Hepatic stellate cell (primary cell): ENCODE measurements at regions not wholly inside any gene's neighbourhood (a gene's known extent, or its start where the extent isn't known, plus 50 kb on each side); places are given as distances from the start of the nearest gene placed in this dataset.

Experiments used
- DNase-seq: peaks from one replicate; pipeline ENCODE4 v3.0.0; 2011; ENCODE audit warnings: low spot score

DNA sequence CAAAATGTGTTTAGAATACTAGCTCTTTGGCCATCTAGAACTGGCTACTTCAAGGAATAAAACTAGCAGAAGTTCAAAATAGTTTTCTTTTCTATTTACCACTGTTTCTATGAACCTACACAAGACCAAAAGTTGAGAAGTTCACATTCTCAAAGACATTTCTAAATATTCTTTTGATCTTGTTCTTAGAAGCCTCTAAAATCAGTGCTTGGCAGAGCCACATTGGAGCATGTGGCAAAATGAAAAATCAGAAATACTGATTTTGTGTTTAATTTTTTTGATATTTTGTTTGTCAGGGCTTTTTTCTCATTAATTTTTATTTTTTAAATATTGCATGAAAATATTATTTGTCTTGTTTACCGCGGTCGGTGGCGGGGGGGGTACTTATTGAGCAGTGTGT is 853.8 kb upstream of the INTU start:
- no peak for DNase-seq

DNA sequence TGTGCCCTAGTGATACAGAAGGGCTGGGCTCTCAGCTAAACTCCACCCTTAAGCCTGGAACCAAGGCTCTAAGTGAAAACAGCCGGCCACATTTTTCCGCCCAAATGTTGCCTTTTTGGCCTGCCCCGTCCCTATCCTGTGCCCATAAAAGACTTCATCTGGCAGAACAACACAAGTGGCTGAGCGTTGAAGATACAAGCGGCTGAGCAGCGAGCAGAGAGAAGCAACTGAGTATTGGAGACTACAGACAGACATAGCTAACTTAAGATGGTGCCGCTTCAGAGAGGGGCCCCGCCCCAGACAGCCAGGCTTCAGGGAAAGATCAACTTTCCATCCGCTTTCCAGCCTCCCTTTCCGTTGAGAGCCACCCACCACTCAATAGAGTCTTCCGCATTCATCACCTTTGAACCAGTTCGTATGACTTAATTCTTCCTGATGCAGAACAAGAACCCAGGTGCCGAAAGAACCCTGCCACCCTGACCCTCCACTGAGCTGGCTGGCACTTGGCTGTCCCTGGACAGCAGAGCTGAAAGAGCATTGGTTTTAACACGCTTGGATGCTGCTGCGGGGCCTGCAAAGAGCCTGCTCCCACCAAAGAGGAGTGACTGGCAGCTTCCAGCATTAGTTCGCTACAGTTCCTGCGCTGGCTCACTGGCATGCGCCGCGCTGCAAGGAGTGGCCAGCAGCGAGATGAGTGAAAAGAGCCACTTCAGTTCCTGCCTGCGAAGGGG is 853.2 kb upstream of the INTU start:
- no peak for DNase-seq

DNA sequence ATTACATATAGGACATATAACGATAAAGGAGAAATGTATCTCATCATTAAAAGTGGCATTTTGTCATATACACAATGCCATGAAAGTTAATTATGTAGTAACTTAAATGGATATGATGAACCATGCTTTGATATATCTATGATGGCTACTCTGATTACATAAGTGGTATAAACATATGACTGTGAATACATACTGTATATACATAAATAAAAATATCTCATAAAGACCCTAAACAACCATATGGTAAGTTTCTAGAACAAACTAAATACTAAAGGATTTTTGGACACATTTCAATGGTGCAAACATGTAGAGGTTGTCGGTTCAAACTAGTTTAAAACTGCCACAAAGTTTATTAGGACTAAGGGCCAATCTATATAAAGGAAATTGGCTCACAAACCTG is 849.6 kb upstream of the INTU start:
- no peak for DNase-seq

DNA sequence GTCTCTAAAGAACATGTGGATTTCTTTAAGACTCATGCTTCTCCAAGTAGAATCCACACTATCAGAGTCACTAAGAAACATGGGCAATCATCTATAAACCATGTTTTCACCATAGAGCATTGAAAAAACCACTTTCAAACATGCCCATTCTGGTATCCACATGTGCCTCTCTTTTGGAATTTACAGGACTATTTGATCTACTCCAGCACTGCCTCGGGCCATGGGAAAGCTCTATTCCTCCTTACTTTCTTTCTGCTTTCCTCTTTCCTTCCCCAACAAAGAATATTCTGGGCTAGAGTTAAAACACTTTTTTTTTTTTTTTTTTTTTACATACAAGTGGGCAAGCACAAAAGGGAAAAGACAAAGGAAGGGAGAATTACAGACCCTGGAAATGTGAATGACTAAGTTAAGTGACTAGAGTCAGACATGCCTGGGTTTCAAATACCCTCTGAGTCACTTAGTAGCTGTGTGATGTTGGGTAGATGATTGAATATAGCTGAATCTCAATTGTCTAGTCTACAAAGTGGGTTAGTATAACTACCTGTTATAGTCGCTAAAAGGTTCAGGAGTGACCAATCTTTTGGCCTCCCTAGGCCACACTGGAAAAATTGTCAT is 847.7 kb upstream of the INTU start:
- no peak for DNase-seq

DNA sequence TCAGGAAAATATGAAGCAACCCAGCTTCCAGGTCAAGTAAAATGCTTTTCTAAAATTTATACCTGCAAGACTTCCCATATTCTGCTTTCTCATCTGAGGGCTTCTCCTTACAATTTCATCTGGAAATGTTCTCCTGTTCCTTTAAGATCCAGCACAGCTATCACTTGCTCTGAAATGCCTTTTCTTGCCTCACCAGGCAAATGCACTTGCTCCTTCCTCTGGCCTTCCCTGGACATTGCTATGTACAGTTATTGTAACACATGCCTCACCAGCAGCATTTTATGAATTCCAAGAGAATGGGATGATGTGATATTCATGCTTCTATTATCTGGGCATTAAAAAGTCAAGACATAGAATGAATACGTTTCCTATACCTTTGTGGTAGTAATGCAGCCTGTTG is 842.1 kb upstream of the INTU start:
- DNase-seq = no peak

DNA sequence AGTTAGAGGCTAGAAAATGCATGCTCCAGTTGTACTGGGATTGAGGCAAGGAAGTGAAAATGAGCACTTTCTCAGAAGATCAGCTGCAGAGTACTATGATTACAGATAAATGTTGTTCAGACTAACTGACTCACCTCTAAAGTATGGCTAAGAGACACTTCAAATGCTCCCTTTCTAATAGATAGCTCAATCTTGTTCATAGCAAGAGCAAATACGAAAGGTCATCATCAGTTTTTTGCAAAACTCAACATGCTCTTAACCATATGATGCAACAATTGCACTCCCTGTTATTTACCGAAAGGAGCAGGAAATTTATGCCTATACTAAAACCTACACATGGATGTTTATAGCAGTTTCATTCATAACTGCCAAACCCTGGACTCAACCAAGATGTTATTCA is 838.4 kb upstream of the INTU start:
- no peak for DNase-seq

DNA sequence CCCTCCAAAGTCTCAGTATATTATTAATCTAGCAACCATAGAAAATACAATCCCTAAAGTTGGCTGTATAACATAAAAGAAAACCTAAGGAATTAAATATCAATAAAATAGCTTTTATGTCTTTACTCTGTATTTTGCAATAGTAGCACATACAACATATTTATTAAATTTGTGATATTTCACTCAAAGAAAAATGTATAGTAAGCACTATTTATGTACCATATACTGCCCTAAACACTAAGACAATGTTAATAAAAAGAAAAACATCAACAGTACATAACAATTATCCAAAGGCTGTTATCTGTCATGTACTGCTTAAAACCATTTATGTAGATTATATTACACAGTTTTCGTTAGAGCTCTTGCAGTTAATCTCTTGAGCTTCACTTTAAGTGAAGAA is 834.5 kb upstream of the INTU start:
- DNase-seq = no peak

DNA sequence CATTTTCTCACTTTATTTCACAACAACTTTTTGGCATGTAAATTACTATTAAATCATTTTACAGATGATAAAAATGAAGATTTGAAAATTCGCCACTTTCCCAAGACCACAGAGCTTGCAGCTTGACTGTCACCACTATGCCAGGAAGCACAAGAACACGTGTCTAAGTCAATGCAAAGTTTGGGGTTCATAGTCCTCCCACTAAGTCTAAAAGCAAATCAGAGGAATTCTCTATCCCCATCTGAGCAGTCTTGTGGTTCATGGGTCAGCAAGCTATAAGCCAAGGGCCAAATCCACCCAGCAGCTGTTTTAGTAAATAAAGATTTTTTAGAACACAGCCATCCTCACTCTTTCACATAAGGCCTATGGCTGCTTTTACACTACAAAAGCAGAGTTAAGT is 833.3 kb upstream of the INTU start:
- DNase-seq = no peak

DNA sequence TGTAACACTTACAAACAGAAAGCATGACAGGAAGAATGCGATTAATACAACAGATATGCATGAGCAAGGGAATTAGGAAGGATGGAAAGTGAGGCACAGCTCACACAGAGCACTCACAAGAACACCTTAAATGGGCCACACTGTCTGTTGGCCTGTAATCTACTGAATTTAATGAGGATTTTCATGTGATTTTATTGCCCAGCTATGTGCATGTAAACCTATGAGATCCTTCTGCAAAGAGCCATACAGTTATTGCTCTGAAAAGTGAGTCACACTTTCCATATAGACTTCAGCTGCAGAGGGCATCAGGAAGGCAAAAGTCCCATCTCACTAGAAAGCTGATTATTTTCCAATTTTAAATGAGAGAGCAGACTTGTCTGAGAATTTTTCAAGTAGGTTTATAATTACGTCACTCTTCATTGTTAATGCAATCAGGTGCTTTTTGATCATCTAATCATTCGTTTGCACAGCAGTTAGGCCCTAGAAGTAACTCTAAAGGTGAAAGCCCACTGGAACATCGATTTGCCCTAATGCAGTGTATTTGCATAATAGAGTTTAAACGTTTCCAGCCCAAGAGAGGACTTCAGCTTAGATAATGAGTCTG is 832.7 kb upstream of the INTU start:
- no peak for DNase-seq

DNA sequence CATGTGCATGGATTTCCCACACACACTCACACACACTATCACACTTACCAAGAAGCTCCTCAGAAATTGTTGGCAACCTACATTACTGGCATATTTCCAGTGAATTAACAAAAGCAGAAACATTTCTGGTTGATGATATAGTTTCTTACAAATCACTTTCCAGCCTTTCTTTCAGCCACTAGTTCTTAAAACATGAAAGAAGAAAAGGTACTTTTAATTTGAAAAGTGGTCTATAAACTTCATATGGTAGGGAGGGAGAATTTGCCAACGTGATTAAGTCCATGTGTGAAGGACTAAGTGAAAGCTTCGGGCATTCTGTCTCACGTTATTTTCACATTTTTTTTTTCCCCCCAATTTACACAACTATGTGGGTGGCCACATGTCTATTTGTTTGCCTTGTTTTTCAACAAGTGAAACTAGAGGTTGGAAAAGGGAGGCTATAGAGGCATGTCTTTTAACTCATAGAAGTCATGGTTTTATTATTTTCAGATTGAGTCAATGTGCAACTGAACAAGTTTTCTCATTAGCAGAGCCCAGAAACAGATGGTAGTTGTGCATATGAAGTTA is 832.1 kb upstream of the INTU start:
- no peak for DNase-seq

DNA sequence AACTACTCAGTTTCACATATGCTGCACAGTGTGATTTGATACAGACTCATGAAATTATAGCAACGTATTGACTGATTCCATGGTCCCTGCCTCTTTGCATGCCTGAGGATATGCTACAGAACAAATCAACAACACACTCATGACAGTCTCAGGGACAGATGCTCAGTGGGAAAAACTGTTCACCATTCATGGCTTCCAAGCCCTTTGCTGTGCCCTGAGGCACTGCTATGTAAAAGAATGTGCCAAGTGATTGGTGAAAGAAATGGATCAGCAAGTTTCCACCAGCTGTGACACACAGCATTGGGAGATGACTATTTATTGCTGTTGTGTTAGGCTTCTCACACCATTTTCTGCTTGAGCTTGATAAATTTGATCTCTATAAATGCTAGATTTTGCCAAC is 825.6 kb upstream of the INTU start:
- DNase-seq = no peak

DNA sequence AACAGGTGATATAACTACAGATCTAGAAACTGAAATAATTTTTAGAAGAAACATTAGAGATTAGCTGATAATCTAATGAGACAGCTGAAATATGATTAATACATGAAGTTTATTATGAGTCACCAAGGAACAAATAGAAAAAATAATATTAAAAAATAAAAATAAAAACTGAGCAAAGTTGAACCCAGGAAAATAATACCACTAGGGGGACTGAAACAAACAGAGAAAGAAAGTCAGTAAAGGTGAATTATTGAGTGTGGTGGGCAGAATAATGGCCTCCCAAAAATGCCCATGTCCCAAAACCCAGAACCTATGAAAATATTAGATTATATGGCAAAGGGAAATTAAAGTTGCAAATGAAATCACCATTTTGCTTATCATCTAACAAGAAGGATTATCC is 820.7 kb upstream of the INTU start:
- no peak for DNase-seq

DNA sequence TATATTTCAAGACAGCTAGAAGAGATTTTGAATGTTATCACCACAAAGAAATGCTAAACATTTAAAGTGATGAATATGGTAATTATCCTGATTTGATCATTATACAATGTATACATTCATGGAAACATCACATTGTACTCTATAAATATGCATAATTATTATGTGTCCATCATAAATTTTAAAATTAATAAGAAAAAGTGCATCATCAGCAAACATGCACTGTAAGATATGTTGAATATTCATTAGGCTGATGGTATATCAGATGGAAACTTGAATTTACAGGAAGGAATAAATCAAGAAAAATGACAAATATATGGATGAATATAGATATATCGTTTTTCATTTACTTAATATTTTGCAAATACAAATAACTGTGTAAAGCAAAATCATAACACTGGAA is 812.1 kb upstream of the INTU start:
- DNase-seq = no peak

DNA sequence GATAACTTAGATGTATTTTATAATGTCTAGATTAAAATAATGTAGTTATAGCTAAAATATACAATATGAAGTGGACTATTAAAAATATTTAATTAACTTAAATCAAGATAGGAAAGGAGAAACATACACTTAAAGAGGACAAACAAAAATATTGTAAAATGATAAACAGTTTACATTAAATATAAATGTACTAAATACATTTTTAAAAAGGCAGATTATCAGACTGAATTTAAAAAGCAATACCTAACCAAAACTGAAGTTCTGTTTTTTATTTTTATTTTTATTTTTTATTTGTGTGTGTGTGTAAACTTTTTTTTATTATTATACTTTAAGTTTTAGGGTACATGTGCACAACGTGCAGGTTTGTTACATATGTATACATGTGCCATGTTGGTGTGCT is 811.6 kb upstream of the INTU start:
- no peak for DNase-seq

DNA sequence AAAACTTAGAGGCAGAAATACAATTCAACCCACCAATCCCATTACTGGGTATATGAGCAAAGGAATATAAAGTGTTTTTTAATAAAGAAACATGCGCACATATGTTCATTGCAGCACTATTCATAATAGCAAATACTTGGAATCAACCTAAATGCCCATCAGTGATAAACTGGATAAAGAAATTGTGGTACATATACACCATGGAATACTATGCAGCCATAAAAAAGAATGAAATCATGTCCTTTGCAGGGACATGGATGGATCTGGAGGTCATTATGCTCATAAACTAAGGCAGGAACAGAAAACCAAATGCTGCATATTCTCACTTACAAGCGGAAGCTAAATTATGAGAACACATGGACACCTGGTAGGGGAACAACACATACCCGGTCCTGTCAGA is 807.7 kb upstream of the INTU start:
- DNase-seq = no peak

DNA sequence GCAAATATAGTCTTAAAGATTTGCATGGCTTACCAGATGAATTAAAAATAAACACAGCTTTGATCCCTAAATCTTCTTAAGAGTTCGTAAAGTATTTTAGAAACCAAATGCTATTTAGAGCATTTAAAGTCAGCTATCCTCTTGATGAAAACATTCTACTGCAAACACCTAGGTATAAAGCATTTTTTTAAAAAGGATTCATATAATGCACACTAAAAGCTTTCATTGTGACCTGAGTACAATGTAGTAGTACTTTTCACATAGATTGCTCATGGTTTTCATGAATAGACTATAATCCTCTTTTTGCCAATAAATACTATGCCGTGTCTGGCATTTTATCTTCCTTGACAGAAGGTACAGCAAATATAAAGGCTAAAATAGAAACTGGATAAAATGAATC is 805.1 kb upstream of the INTU start:
- DNase-seq = no peak

DNA sequence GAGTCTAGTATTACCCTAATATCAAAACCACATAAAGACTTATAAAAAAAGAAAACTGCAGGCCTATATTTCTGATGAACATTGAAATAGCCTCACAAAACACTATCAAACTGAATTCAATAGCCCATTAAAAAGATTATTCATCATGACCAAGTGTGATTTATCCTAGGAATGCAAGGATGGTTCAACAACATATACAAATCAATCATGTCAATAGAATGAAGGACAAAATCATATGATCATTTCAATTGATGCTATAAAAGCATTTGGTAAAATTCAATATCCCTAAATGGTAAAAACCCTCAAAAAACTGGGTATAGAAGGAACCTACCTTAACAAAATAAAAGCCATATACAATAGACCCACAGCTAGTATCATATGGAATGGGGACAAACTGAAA is 797.9 kb upstream of the INTU start:
- no peak for DNase-seq

DNA sequence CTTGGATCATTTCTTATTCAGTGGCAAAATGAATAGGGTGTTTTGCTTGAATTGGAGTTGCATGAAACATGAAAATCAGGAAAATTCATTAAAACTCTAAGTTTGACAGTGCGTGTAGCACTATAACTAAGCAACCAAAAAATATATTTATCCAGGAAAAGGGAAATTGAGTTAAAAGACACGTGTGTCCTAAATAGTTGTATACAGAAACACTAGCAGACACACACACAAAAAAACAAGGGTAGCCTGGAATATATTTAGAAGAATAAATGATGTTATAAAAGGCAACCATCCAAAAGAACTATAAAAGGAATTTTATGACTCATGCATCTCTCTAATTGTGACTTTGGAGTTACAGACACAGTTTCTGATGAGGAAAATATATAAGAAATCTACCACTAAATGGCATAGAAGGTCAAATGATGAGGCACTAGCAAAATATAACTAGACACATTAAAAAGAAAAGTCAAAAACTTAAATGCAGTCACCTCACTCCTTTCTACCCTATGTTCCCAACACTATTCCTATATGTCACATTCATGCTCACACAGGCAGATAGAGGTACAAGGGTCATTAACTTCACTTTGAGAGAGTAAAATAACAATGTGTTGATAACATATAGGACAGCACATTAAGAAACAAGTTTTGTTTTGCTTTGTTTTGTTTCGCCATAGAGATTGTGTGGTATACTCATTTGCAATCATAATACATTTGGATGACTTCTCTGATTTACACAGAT is 793.6 kb upstream of the INTU start:
- peak; percentile 2 for DNase-seq

DNA sequence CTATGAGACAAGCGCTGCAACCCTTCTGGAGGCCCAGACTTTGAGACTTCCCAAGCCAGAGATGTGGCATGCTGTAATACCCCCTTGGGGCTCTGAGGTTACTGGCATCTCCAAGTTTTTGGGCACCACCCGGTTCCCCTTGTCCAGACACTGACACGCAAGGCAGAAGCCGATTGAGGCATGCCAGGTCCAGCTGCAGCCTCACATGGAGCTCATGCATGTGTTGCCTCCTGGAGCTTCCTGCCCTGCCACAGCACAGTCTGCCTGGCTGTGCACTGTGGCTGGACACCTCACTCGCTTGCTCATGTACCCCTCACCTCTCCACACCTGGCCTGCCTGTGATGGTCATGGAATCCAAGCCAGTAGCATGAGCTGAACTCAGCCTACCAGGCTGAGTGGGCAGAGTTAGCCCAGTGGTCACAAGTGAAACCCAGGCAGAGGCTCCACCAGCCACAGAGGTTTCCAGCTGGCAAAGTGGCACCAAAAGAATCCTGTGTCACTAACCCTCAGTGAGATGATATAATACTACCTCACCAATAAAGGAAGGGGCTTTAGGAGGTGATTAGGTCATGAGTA is 789.2 kb upstream of the INTU start:
- DNase-seq = no peak

DNA sequence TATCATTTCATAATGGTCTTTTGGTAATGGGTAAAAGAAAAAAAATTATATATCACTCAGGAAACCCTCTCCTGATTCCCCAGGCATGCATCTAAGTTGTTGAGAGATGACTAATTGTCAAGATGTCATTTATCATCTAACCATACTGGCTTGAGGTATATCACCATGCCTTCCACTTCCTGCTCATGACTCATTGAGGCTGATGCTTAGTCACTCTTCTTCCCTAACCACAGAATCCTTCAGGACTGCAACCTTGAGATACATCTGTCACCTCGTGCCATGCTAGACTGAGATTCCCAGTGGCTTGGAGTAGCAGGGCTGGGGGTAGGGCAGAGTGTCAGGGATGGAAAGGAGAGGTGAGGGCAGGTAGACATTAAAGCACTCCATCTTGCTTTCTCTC is 782.5 kb upstream of the INTU start:
- peak; percentile 50 for DNase-seq

DNA sequence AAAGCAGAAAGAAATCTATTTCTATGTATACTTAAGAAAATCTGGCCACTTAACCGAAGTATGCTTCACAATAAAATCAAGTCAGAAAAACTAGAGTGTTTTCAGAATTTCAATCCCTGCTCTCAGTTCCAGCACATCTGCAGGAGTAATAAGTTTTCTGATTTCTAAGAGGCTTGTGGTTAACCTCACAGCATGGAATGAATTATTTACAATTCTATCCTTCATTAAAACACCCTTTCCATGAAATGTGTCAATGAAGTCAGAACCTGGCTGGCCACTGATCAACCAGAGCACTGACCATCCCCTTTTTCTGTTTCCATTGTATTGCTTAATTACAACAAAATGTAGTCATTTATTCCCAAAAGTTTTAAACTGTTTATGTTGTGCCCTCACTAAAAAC is 781.4 kb upstream of the INTU start:
- DNase-seq = no peak

DNA sequence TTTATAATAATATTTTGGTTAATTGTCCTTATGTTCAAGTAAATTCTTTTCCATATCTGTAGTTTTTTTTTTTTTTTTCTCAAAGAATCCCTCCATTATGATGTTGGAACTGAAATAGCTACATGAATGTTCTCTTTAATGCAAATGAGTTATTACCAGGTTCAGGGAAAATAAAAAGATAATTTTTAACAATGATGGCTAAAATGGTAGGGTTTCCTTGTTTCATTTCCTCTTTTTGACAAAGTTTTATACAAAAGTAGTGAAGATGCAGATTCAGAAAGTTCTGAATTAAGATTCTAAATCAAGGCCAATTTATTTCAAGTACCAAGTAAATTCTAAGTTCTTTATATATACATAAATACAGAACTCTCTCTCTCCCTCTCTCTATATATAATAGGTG is 779.0 kb upstream of the INTU start:
- DNase-seq = no peak

DNA sequence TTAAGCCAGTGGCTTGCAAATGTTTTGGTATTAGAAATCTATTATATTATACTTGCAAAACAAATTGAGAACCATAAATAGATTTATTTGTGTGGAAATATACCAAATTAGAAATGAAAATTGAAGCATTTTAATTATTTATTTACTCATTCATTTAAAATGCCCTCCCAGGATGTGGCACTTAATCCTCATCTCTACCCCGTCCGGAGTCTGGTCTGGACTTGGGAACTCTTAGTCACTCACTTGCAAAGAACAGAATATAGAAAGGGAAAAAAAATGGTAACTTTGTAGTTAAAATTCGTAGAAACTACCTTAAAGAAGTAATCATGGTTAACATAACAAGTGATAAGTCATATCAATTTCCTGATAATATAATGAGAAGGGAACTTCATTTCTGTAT is 775.9 kb upstream of the INTU start:
- no peak for DNase-seq
